AG04450 (cell line): ENCODE measurements at regions not wholly inside any gene's neighbourhood (a gene's known extent, or its start where the extent isn't known, plus 50 kb on each side); places are given as distances from the start of the nearest gene placed in this dataset. TPM values are rescaled to one million over a fixed set of nuclear protein-coding genes. Genes with fewer than 3 reads are reported as not detected.

Source experiments
- CTCF ChIA-PET: fragments of 300-600, 350-600 bp; formaldehyde crosslinking; extraction: SDS; loops from one replicate; lab custom pipeline; 2022; ENCODE audit warnings: antibody characterized with exemption, inconsistent platforms; lab: Charles Lee
- POLR2A ChIA-PET: fragments of 350-600 bp; formaldehyde crosslinking; extraction: SDS; loops from one replicate; lab custom pipeline; 2021; ENCODE audit warnings: antibody characterized with exemption, inconsistent platforms; lab: Yijun Ruan, JAX
- DNase-seq: peaks from one replicate; pipeline ENCODE4 v3.0.0-alpha.2; 2011; ENCODE audit warnings: low read depth, low spot score
- H3K27ac ChIP-seq: one replicate; pipeline ENCODE4 v1.5.1; 2012; ENCODE audit warnings: low read depth, low read length, control low read depth
- H3K27me3 ChIP-seq: one replicate; pipeline ENCODE4 v1.6.0; 2012; ENCODE audit warnings: low read length; ENCODE audit not compliant: control insufficient read depth, insufficient read depth
- H3K4me3 ChIP-seq: 2 replicates; pipeline ENCODE4 v1.5.1; 2011; ENCODE audit warnings: mild to moderate bottlenecking, low read depth, low read length, control low read depth
- H3K9me3 ChIP-seq: 2 replicates; pipeline ENCODE4 v1.5.1; 2012; ENCODE audit warnings: low read length; ENCODE audit not compliant: control insufficient read depth, insufficient read depth
- small RNA-seq: library from RNA; depleted of rRNA; stranded (forward); fragments of <200 nt; gene quantifications from one replicate; pipeline ENCODE3, GENCODE V24; 2012; ENCODE audit warnings: low read depth; ENCODE audit not compliant: insufficient read length
- TF ChIP-seq, protein P1 (sequence below): IDR thresholded peaks from 2 replicates; pipeline ENCODE4 v1.5.1; 2011; ENCODE audit warnings: low read depth, low read length, control low read depth, inconsistent platforms

DNA sequence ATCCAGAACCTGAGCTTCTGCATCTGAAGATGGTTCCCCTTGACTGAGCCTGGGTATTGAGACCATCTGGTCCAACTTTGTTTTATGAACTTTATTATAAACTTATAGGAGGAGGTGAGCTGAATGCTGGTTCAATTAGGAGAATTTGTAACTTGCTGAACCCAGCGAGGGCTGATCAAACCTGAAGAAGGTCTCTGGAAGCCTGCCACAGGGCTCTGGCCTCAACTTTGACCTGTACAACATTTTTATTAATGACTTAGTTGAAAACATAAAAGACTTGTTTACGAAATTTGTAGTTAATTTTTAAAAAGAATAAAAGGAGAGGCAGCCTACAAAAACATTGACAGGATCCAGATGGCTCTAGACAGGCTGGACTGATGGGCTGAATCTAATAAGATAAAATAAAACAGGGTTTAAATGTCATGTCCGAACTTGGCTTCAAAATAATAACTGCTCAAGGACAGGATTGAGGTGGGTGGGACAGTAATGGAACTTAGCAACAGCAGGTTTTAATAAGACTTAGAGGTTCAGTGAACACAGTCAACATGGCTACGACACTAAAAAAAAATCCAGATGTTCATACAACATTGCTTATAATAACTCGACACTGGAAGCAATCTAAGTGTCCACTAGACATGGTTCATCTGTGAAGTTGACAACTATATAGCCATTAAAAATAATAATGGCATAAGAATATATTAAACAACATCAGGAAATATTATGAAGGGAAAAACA lies 53.4 kb upstream of the GJB5 start:
- Histone ChIP-seq H3K4me3 (no peak overlapping the region), H3K27me3 (peaks cover 4% of the 10 kb centered on the region), H3K27ac (no peak overlapping the region), H3K9me3 (no peaks in the 10 kb centered on the region)
- TF ChIP-seq, protein P1, sequence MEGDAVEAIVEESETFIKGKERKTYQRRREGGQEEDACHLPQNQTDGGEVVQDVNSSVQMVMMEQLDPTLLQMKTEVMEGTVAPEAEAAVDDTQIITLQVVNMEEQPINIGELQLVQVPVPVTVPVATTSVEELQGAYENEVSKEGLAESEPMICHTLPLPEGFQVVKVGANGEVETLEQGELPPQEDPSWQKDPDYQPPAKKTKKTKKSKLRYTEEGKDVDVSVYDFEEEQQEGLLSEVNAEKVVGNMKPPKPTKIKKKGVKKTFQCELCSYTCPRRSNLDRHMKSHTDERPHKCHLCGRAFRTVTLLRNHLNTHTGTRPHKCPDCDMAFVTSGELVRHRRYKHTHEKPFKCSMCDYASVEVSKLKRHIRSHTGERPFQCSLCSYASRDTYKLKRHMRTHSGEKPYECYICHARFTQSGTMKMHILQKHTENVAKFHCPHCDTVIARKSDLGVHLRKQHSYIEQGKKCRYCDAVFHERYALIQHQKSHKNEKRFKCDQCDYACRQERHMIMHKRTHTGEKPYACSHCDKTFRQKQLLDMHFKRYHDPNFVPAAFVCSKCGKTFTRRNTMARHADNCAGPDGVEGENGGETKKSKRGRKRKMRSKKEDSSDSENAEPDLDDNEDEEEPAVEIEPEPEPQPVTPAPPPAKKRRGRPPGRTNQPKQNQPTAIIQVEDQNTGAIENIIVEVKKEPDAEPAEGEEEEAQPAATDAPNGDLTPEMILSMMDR: no peak
- DNase-seq: no peak
- ChIA-PET CTCF (no interaction called here), POLR2A (no interaction called here)

Small RNA genes lying in the stretch of these regions (small RNA-seq; reads per million reads assigned to genes)
- not detected for gene MIR552
